Trophoblast cell (in vitro differentiated cells and primary cell): ENCODE measurements at regions not wholly inside any gene's neighbourhood (a gene's known extent, or its start where the extent isn't known, plus 50 kb on each side); places are given as distances from the start of the nearest gene placed in this dataset.

Source experiments
- DNase-seq, 2 donors: peaks; one replicate each; pipeline ENCODE4 v3.0.0-alpha.2; 2016
- H2AFZ ChIP-seq: 2 replicates; pipeline ENCODE4 v1.6.1; 2013; ENCODE audit warnings: low read length, moderate library complexity, mild to moderate bottlenecking; ENCODE audit not compliant: insufficient read depth, poor library complexity
- H2AK5ac ChIP-seq: 2 replicates; pipeline ENCODE4 v1.6.1; 2013; ENCODE audit warnings: mild to moderate bottlenecking, low read length
- H2BK120ac ChIP-seq: 2 replicates; pipeline ENCODE4 v1.6.1; 2013; ENCODE audit warnings: low read length, mild to moderate bottlenecking, moderate library complexity; ENCODE audit not compliant: insufficient read depth, poor library complexity
- H2BK12ac ChIP-seq: 2 replicates; pipeline ENCODE4 v1.6.1; 2013; ENCODE audit warnings: mild to moderate bottlenecking, low read length, moderate library complexity
- H2BK5ac ChIP-seq: 2 replicates; pipeline ENCODE4 v1.6.1; 2013; ENCODE audit warnings: low read length, low read depth, moderate library complexity, mild to moderate bottlenecking; ENCODE audit not compliant: poor library complexity
- H3K14ac ChIP-seq: 2 replicates; pipeline ENCODE4 v1.6.1; 2013; ENCODE audit warnings: mild to moderate bottlenecking, low read length
- H3K18ac ChIP-seq: 2 replicates; pipeline ENCODE4 v1.6.1; 2013; ENCODE audit warnings: mild to moderate bottlenecking, low read length
- H3K23ac ChIP-seq: 2 replicates; pipeline ENCODE4 v1.6.1; 2013; ENCODE audit warnings: low read length
- H3K27ac ChIP-seq: 2 replicates; pipeline ENCODE4 v1.5.1; 2013; ENCODE audit warnings: low read depth, mild to moderate bottlenecking, inconsistent platforms, low read length, moderate library complexity
- H3K27me3 ChIP-seq: 2 replicates; pipeline ENCODE4 v1.6.1; 2013; ENCODE audit warnings: inconsistent platforms, mild to moderate bottlenecking, low read length, moderate library complexity; ENCODE audit not compliant: insufficient read depth
- H3K36me3 ChIP-seq, 2 experiments: 1 replicate in 1 of 2; 2 replicates in 1 of 2; pipeline ENCODE4 v1.6.1; 2013; ENCODE audit warnings: low read length in 2 of 2, mild to moderate bottlenecking in 2 of 2, moderate library complexity in 1 of 2; ENCODE audit not compliant: insufficient read depth in 2 of 2, control insufficient read depth in 1 of 2
- H3K4ac ChIP-seq: 2 replicates; pipeline ENCODE4 v1.6.1; 2013; ENCODE audit warnings: low read depth, mild to moderate bottlenecking, low read length, moderate library complexity
- H3K4me1 ChIP-seq, 2 experiments: 1 replicate in 1 of 2; 2 replicates in 1 of 2; pipeline ENCODE4 v1.6.1; 2013; ENCODE audit warnings: low read length in 2 of 2, mild to moderate bottlenecking in 2 of 2, moderate library complexity in 1 of 2; ENCODE audit not compliant: insufficient read depth in 2 of 2, control insufficient read depth in 1 of 2
- H3K4me2 ChIP-seq: 2 replicates; pipeline ENCODE4 v1.6.1; 2013; ENCODE audit warnings: inconsistent platforms, mild to moderate bottlenecking, low read length, moderate library complexity
- H3K4me3 ChIP-seq: 2 replicates; pipeline ENCODE4 v1.5.1; 2013; ENCODE audit warnings: mild to moderate bottlenecking, low read depth, low read length, inconsistent platforms
- H3K79me1 ChIP-seq: one replicate; pipeline ENCODE4 v1.6.1; 2013; ENCODE audit warnings: low read length
- H3K79me2 ChIP-seq: 2 replicates; pipeline ENCODE4 v1.6.1; 2013; ENCODE audit warnings: low read length, mild to moderate bottlenecking; ENCODE audit not compliant: control insufficient read depth, insufficient read depth, poor library complexity
- H3K9ac ChIP-seq: 2 replicates; pipeline ENCODE4 v1.6.1; 2013; ENCODE audit warnings: mild to moderate bottlenecking, low read length
- H3K9me3 ChIP-seq: 2 replicates; pipeline ENCODE4 v1.6.1; 2013; ENCODE audit warnings: low read depth, mild to moderate bottlenecking, control low read depth, inconsistent platforms, low read length; ENCODE audit not compliant: insufficient read depth
- H4K12ac ChIP-seq: 2 replicates; pipeline ENCODE4 v1.6.1; 2013; ENCODE audit warnings: low read depth, mild to moderate bottlenecking, low read length, moderate library complexity
- H4K8ac ChIP-seq: 2 replicates; pipeline ENCODE4 v1.6.1; 2013; ENCODE audit warnings: low read depth, mild to moderate bottlenecking, low read length, moderate library complexity
- H4K91ac ChIP-seq: one replicate; pipeline ENCODE4 v1.6.1; 2013; ENCODE audit warnings: low read depth, mild to moderate bottlenecking, low read length, moderate library complexity
- WGBS: extraction: QIAGEN DNeasy Blood & Tissue Kit; methylation state at CpG from one replicate; pipeline ENCODE4 v1.1.7; 2013; ENCODE audit warnings: missing lambda C conversion rate; ENCODE audit not compliant: insufficient read length, insufficient coverage; ENCODE audit errors: extremely low coverage; 5-methylcytosine and 5-hydroxymethylcytosine counted together

DNA sequence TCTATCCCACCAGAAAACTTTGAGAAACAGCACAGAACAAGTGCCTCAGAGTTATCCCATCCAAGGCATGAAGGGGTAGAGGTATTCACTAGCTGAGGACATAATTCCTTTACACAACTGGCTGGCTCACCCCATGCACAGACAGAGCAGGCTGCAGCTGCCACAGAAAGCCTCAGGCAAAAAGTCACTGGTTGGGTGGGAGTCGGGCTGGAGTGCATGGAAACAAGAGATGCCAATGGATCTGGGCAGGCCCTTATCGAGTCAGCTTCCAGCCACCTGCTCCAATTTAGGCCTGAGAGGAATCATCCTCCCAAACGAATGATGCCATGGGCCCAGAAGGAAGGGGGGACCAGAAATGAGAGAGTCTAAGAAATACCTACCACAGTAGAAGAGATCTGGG, 83.0 kb downstream of the RSL24D1 start:
- H4K91ac ChIP-seq, result no peak overlapping the region
- H3K79me2 ChIP-seq, result no peaks in the 10 kb centered on the region
- H3K4me2 ChIP-seq, result no peak overlapping the region
- H2BK12ac ChIP-seq, result no peak overlapping the region
- no peaks in the 10 kb centered on the region for H3K27me3 ChIP-seq
- H2BK5ac ChIP-seq, result no peak overlapping the region
- no peak overlapping the region for H3K14ac ChIP-seq
- no peaks in the 10 kb centered on the region for H3K36me3 ChIP-seq
- H4K12ac ChIP-seq, result no peak overlapping the region
- no CpG with 5 or more reads among the region's 3 CpGs for WGBS
- H3K9ac ChIP-seq, result peak overlapping the region; percentile 3
- H3K9me3 ChIP-seq, result no peaks in the 10 kb centered on the region
- H2BK120ac ChIP-seq, result no peak overlapping the region
- H2AFZ ChIP-seq, result no peak overlapping the region
- H3K79me1 ChIP-seq, result no peaks in the 10 kb centered on the region
- no peak for DNase-seq
- no peak overlapping the region for H2AK5ac ChIP-seq
- no peaks in the 10 kb centered on the region for H3K4me1 ChIP-seq
- H4K8ac ChIP-seq, result no peak overlapping the region
- H3K23ac ChIP-seq, result no peak overlapping the region
- H3K4ac ChIP-seq, result no peak overlapping the region
- H3K4me3 ChIP-seq, result peak overlapping the region; percentile 15
- no peak overlapping the region for H3K18ac ChIP-seq
- H3K27ac ChIP-seq, result no peak overlapping the region

DNA sequence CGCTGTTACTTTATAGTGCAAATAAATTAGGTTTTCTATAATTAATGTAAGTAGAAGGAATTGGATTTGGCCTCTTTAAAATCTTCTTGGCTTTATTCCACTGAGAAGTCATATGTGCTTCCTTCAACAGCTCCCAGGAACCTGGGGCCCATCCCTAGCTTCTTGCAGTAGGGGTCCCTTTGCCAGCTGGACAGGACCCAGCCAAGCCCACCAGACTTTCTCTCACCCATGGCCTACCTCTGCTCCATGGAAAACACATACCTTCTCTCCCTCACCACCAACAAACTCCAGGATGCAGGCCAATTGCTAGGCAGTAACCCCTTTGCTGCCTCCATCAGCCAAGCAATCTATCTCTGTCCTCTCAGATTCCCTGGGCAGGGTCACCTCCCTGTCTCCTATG, 84.0 kb downstream of the RSL24D1 start:
- H3K23ac ChIP-seq, result no peak overlapping the region
- H3K4me1 ChIP-seq, result no peaks in the 10 kb centered on the region
- H3K4me3 ChIP-seq, result no peak overlapping the region
- H4K12ac ChIP-seq, result no peak overlapping the region
- no peak overlapping the region for H2BK120ac ChIP-seq
- no peaks in the 10 kb centered on the region for H3K27me3 ChIP-seq
- H3K4me2 ChIP-seq, result no peak overlapping the region
- WGBS, result no CpG with 5 or more reads among the region's 1 CpG
- no peaks in the 10 kb centered on the region for H3K79me2 ChIP-seq
- no peaks in the 10 kb centered on the region for H3K79me1 ChIP-seq
- H2AK5ac ChIP-seq, result no peak overlapping the region
- no peaks in the 10 kb centered on the region for H3K36me3 ChIP-seq
- H3K27ac ChIP-seq, result no peak overlapping the region
- no peak for DNase-seq
- H2BK12ac ChIP-seq, result no peak overlapping the region
- no peaks in the 10 kb centered on the region for H3K9me3 ChIP-seq
- H3K9ac ChIP-seq, result no peak overlapping the region
- no peak overlapping the region for H3K18ac ChIP-seq
- H2AFZ ChIP-seq, result no peak overlapping the region
- H4K91ac ChIP-seq, result no peak overlapping the region
- no peak overlapping the region for H3K4ac ChIP-seq
- H3K14ac ChIP-seq, result no peak overlapping the region
- H2BK5ac ChIP-seq, result no peak overlapping the region
- no peak overlapping the region for H4K8ac ChIP-seq

GRCh38 chr15:55110446-55110845, 86.3 kb downstream of the RSL24D1 start:
- Histone ChIP-seq H3K79me1 (no peaks in the 10 kb centered on the region), H3K79me2 (no peaks in the 10 kb centered on the region), H3K27me3 (no peaks in the 10 kb centered on the region), H3K4me2 (no peak overlapping the region), H4K12ac (no peak overlapping the region), H4K91ac (no peak overlapping the region), H3K4ac (no peak overlapping the region), H2BK5ac (no peak overlapping the region), H3K4me1 (no peaks in the 10 kb centered on the region), H3K18ac (no peak overlapping the region), H2BK120ac (no peak overlapping the region), H2AK5ac (no peak overlapping the region), H3K9ac (no peak overlapping the region), H2AFZ (no peak overlapping the region), H3K36me3 (no peaks in the 10 kb centered on the region), H4K8ac (no peak overlapping the region), H3K27ac (no peak overlapping the region), H3K9me3 (no peaks in the 10 kb centered on the region), H3K23ac (no peak overlapping the region), H2BK12ac (no peak overlapping the region), H3K14ac (no peak overlapping the region), H3K4me3 (no peak overlapping the region)
- WGBS, result no CpG with 5 or more reads among the region's 3 CpGs
- DNase-seq, result no peak

- Histone ChIP-seq H3K79me1 (no peaks in the 10 kb centered on the region), H4K12ac (no peak overlapping the region), H3K4me2 (no peak overlapping the region), H3K27me3 (no peaks in the 10 kb centered on the region), H3K18ac (no peak overlapping the region), H2BK5ac (no peak overlapping the region), H3K27ac (no peak overlapping the region), H4K8ac (no peak overlapping the region), H3K23ac (no peak overlapping the region), H3K9ac (no peak overlapping the region), H4K91ac (no peak overlapping the region), H2AFZ (no peak overlapping the region), H2AK5ac (no peak overlapping the region), H3K79me2 (no peaks in the 10 kb centered on the region), H3K4me1 (no peaks in the 10 kb centered on the region), H3K14ac (no peak overlapping the region), H3K36me3 (no peaks in the 10 kb centered on the region), H2BK12ac (no peak overlapping the region), H3K4ac (no peak overlapping the region), H3K9me3 (no peaks in the 10 kb centered on the region), H3K4me3 (no peak overlapping the region), H2BK120ac (no peak overlapping the region)
- peak; percentile 48 to 75 for DNase-seq
- no CpG with 5 or more reads among the region's 9 CpGs for WGBS
Observed at GRCh38 chr15:55108858-55109518, 87.8 kb downstream of the RSL24D1 start.
